ENCODE measurements at regions not wholly inside any gene's neighbourhood (a gene's known extent, or its start where the extent isn't known, plus 50 kb on each side); places are given as distances from the start of the nearest gene placed in this dataset.

DNA sequence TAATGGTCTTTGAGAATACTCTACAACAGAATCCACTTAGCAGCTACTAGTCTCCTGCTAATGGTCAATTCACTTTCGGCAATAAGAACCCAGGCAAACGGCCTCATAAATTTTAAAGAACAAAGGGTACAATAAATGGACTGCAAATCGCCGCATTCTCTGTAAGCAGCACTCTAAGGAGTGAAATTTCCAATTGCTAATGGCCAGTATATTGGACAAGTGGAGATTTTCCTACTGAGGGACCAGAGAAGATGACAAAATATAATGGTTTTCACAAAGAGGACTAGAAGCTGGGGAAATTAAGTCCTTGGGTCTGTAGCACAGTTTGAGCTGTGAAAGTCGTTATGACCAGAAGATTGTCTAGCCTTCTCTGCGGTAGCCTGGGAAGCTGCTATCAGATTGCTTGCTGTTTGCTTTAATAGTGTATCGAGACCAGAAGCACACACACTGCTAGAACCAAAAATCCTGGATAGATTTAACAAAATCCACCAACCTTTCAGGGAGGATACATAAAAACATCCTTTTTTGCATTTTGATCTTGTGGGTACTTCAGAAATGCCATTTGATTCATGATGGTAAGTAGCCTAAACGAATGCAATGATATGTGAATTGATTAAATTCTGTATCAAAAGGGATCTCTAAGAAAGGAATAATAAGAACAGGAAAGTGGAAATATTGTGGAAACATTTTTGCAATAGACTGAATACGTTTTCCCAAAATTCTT, 53.6 kb upstream of the ATP8B1 start:
- TF ChIP-seq, protein P1, sequence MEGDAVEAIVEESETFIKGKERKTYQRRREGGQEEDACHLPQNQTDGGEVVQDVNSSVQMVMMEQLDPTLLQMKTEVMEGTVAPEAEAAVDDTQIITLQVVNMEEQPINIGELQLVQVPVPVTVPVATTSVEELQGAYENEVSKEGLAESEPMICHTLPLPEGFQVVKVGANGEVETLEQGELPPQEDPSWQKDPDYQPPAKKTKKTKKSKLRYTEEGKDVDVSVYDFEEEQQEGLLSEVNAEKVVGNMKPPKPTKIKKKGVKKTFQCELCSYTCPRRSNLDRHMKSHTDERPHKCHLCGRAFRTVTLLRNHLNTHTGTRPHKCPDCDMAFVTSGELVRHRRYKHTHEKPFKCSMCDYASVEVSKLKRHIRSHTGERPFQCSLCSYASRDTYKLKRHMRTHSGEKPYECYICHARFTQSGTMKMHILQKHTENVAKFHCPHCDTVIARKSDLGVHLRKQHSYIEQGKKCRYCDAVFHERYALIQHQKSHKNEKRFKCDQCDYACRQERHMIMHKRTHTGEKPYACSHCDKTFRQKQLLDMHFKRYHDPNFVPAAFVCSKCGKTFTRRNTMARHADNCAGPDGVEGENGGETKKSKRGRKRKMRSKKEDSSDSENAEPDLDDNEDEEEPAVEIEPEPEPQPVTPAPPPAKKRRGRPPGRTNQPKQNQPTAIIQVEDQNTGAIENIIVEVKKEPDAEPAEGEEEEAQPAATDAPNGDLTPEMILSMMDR (IDR thresholded peaks at IDR 0.05; ENCODE audit: low read length), result no peak
- TF ChIP-seq EZH2phosphoT487 (IDR thresholded peaks at IDR 0.05; ENCODE audit: low read length), result no peak
